NCI-H2196 treated with DMSO at 0.1 percent for 48 hours (cell line): ENCODE measurements at regions not wholly inside any gene's neighbourhood (a gene's known extent, or its start where the extent isn't known, plus 50 kb on each side); places are given as distances from the start of the nearest gene placed in this dataset.
"Not testable (repeated sequence)": the region's sequence is repeated elsewhere in the genome, so short reads cannot be mapped to it uniquely, and the experiment has no call there.

Experiments used
- DNase-seq: peaks from one replicate; lab custom pipeline; 2025; ENCODE audit not compliant: unreplicated experiment; lab: John Stamatoyannopoulos, UW

- DNase-seq: no peak
Observed at GRCh38 chr2:82481207-82481606, 1977.9 kb downstream of the SUCLG1 start.

GRCh38 chr2:82478641-82479040 is 1980.4 kb downstream of the SUCLG1 start:
- DNase-seq: no peak

- DNase-seq: no peak
Observed at GRCh38 chr2:82476094-82476493, 1983.0 kb downstream of the SUCLG1 start.

GRCh38 chr2:82428251-82428650 is 2030.8 kb downstream of the SUCLG1 start:
- no peak for DNase-seq

GRCh38 chr2:82412021-82412420 is 2047.1 kb downstream of the SUCLG1 start:
- no peak for DNase-seq

- no peak for DNase-seq
Observed at GRCh38 chr2:82411071-82411470, 2048.0 kb downstream of the SUCLG1 start.

- no peak for DNase-seq
Observed at GRCh38 chr2:82395531-82395930, 2063.5 kb downstream of the SUCLG1 start.

- DNase-seq: no peak
Observed at GRCh38 chr2:82391386-82391785, 2067.7 kb downstream of the SUCLG1 start.

- no peak for DNase-seq
Observed at GRCh38 chr2:82355622-82356021, 2051.1 kb upstream of the LRRTM1 start.

- no peak for DNase-seq
Observed at GRCh38 chr2:82345910-82346309, 2041.4 kb upstream of the LRRTM1 start.

GRCh38 chr2:82344670-82345069 is 2040.1 kb upstream of the LRRTM1 start:
- no peak for DNase-seq

- DNase-seq: no peak
Observed at GRCh38 chr2:82342356-82342755, 2037.8 kb upstream of the LRRTM1 start.

- no peak for DNase-seq
Observed at GRCh38 chr2:82340578-82341053, 2036.1 kb upstream of the LRRTM1 start.

- no peak for DNase-seq
Observed at GRCh38 chr2:82339805-82340204, 2035.3 kb upstream of the LRRTM1 start.

- DNase-seq: no peak
Observed at GRCh38 chr2:82333697-82334096, 2029.1 kb upstream of the LRRTM1 start.

- DNase-seq: no peak
Observed at GRCh38 chr2:82330155-82330554, 2025.6 kb upstream of the LRRTM1 start.

GRCh38 chr2:82326180-82326767 is 2021.7 kb upstream of the LRRTM1 start:
- DNase-seq: not testable (repeated sequence)

- no peak for DNase-seq
Observed at GRCh38 chr2:82320296-82320695, 2015.7 kb upstream of the LRRTM1 start.

GRCh38 chr2:82317012-82317411 is 2012.5 kb upstream of the LRRTM1 start:
- DNase-seq: no peak

- DNase-seq: no peak
Observed at GRCh38 chr2:82316586-82316985, 2012.0 kb upstream of the LRRTM1 start.

GRCh38 chr2:82314836-82315472 is 2010.4 kb upstream of the LRRTM1 start:
- DNase-seq: no peak

- DNase-seq: no peak
Observed at GRCh38 chr2:82307511-82307910, 2003.0 kb upstream of the LRRTM1 start.

GRCh38 chr2:82301506-82301905 is 1997.0 kb upstream of the LRRTM1 start:
- no peak for DNase-seq
